Heart right ventricle (tissue), 16 donors: ENCODE measurements at regions not wholly inside any gene's neighbourhood (a gene's known extent, or its start where the extent isn't known, plus 50 kb on each side); places are given as distances from the start of the nearest gene placed in this dataset.
"Not testable (repeated sequence)": the region's sequence is repeated elsewhere in the genome, so short reads cannot be mapped to it uniquely, and the experiment has no call there.

Experiments
- ATAC-seq, 8 donors: fragments of 200-7000 bp; cut with Tn5 transposase; one replicate each; pipeline ENCODE4 v1.9.1; 2020; ENCODE audit warnings: mild to moderate bottlenecking in 8 of 8, moderate library complexity in 8 of 8, moderate number of reproducible peaks in 1 of 8
- DNase-seq, 2 donors: peaks; one replicate each; pipeline ENCODE4 v3.0.0-alpha.2; 2020
- H3K27ac ChIP-seq, 10 donors: fragments of 200-600 bp; sonication (generic) in 2 of 10; one replicate each; pipeline versions ENCODE4 v1.5.0 to v1.8.0; 2020 to 2022; ENCODE audit warnings: mild to moderate bottlenecking in 3 of 10
- H3K27me3 ChIP-seq, 7 donors: fragments of 200-600 bp; one replicate each; pipeline ENCODE4 v1.8.0; 2021 to 2022; ENCODE audit warnings: mild to moderate bottlenecking in 2 of 7
- H3K36me3 ChIP-seq, 9 donors: fragments of 200-600 bp; sonication (generic) in 1 of 9; one replicate each; pipeline versions ENCODE4 v1.5.0 to v1.8.0; 2020 to 2022; ENCODE audit warnings: mild to moderate bottlenecking in 2 of 9
- H3K4me1 ChIP-seq, 9 donors: fragments of 200-600 bp; sonication (generic) in 1 of 9; one replicate each; pipeline versions ENCODE4 v1.5.0 to v1.8.0; 2020 to 2022; ENCODE audit warnings: mild to moderate bottlenecking in 4 of 9
- H3K4me3 ChIP-seq, 10 donors: fragments of 200-600 bp; sonication (generic) in 2 of 10; one replicate each; pipeline versions ENCODE4 v1.5.0 to v1.8.0; 2020 to 2022; ENCODE audit warnings: mild to moderate bottlenecking in 7 of 10, moderate library complexity in 2 of 10
- H3K9me3 ChIP-seq, 11 donors: fragments of 200-600 bp in 10 of 11; sonication (generic) in 2 of 11; one replicate each; pipeline versions ENCODE4 v1.5.0 to v1.8.0; 2013 to 2022; ENCODE audit warnings: mild to moderate bottlenecking in 2 of 11, control low read depth in 1 of 11, moderate library complexity in 1 of 11
- CTCF ChIP-seq, 9 donors: fragments of 200-600 bp; sonication (generic) in 2 of 9; IDR thresholded peaks; one replicate each; pipeline versions ENCODE4 v1.5.0 to v1.8.0; 2021 to 2022; ENCODE audit warnings: antibody characterized with exemption in 9 of 9, mild to moderate bottlenecking in 5 of 9, moderate library complexity in 1 of 9
- WGBS, 2 donors: extraction: QIAGEN DNeasy Blood & Tissue Kit; methylation state at CpG; one replicate each; pipeline ENCODE4 v1.1.7; 2013; ENCODE audit warnings: inconsistent platforms in 1 of 2; 5-methylcytosine and 5-hydroxymethylcytosine counted together
- intact Hi-C, 10 donors: fragments of 100-400 bp; cut with DNase I; formaldehyde crosslinking; loops; one replicate each; pipeline versions ENCODE4 v1.11.1 to v1.14.2; 2022
- donor health status: Arrhythmogenic right ventricular cardiomyopathy.
- donor health status: ischemic (EF 13 %, LVEDD 7.1; RV severe dilation, severe dysfunction).
- donor health status: healthy with polysubstance abuse.
- donor health status: DM: no; HTN: yes; CAD: no.
- donor health status: DM: no; HTN: no; CAD: no.
- donor health status: ischemic (EF 25% LVEDD 6.9; RV normal size, moderate dysfunction).
- donor health status: ischemic (EF 25% LVEDD 5.7; RV mildly dilated, moderate dysfunction).
- donor health status: healthy.
- donor health status: DM: yes; HTN: yes; CAD: no.
- donor health status: Ischemic cardiomyopathy.
- donor health status: ischemic (EF 35%, LVEDD 5.7; RV mildly dilated, moderate dysfunction).
- donor health status: nonischemic (EF 11% LVEDD 7.7; RV severe dilation, severe dysfunction).
- donor health status: DM: yes; HTN: yes; CAD: no.
- donor health status: PGD.
- donor health status: ischemic (EF 29% LVEDD 5.4; RV normal size, mild dysfunction).
- donor health status: nonischemic (EF 23%, LVEDD 6.1; RV moderate dilation, normal function).

- ATAC-seq (no peak), DNase-seq (no peak)
- no peak overlapping the region for H3K4me3 ChIP-seq
- H3K9me3 ChIP-seq = peaks cover 0 to 11% (median 4%) of the 10 kb centered on the region in 11 donors
- intact Hi-C loops = no loop called here
- H3K27ac ChIP-seq = no peak overlapping the region
- WGBS, 2 donors = 67 to 69% methylated on average over 2 of the region's 2 CpGs
- no peak for TF ChIP-seq CTCF (IDR thresholded peaks at IDR 0.05)
- peaks cover 0 to 36% (median 0%) of the 10 kb centered on the region in 9 donors for H3K4me1 ChIP-seq
- no peaks in the 10 kb centered on the region for H3K27me3 ChIP-seq
- no peaks in the 10 kb centered on the region for H3K36me3 ChIP-seq
Measured at GRCh38 chr6:111944541-111944940, 71.3 kb upstream of the FYN start.

GRCh38 chr6:111949546-111949945 is 76.3 kb upstream of the FYN start:
- intact Hi-C loops = no loop called here
- TF ChIP-seq CTCF (IDR thresholded peaks at IDR 0.05) = no peak
- ATAC-seq (no peak), DNase-seq (no peak)
- no peak overlapping the region for H3K4me3 ChIP-seq
- peaks cover 0 to 37% (median 21%) of the 10 kb centered on the region in 9 donors for H3K4me1 ChIP-seq
- no peaks in the 10 kb centered on the region for H3K9me3 ChIP-seq
- H3K36me3 ChIP-seq = no peaks in the 10 kb centered on the region
- no peak overlapping the region for H3K27ac ChIP-seq
- 86% methylated on average over 3 of the region's 3 CpGs for WGBS, 2 donors
- H3K27me3 ChIP-seq = no peaks in the 10 kb centered on the region

GRCh38 chr6:111949984-111950383 is 76.7 kb upstream of the FYN start:
- intact Hi-C loops, ATAC-seq, H3K27me3 ChIP-seq, H3K4me3 ChIP-seq, H3K9me3 ChIP-seq, H3K36me3 ChIP-seq, DNase-seq: not testable (repeated sequence)
- WGBS, 2 donors = 74 to 84% methylated on average over 3 of the region's 3 CpGs
- peaks cover 0 to 34% (median 21%) of the 10 kb centered on the region in 9 donors for H3K4me1 ChIP-seq
- H3K27ac ChIP-seq = peak overlapping the region in 1 of 10 donors; percentile 33

GRCh38 chr6:111950661-111951496 is 77.6 kb upstream of the FYN start:
- H3K4me1 ChIP-seq = peaks cover 0 to 34% (median 21%) of the 10 kb centered on the region in 9 donors
- intact Hi-C loops = no loop called here
- peak; percentile 16 to 20 for DNase-seq
- H3K27me3 ChIP-seq = no peaks in the 10 kb centered on the region
- no peaks in the 10 kb centered on the region for H3K9me3 ChIP-seq
- H3K4me3 ChIP-seq = no peak overlapping the region
- peak; percentile 21 to 67 (median 51) for ATAC-seq
- WGBS, 2 donors = 71 to 73% methylated on average over 11 of the region's 11 CpGs
- peak overlapping the region in 4 of 10 donors; percentile 3 to 33 (median 20) for H3K27ac ChIP-seq
- no peak for TF ChIP-seq CTCF (IDR thresholded peaks at IDR 0.05)
- no peaks in the 10 kb centered on the region for H3K36me3 ChIP-seq
